Heart right ventricle (tissue), 16 donors: ENCODE measurements at regions not wholly inside any gene's neighbourhood (a gene's known extent, or its start where the extent isn't known, plus 50 kb on each side); places are given as distances from the start of the nearest gene placed in this dataset.

Experiments used
- ATAC-seq, 8 donors: fragments of 200-7000 bp; cut with Tn5 transposase; one replicate each; pipeline ENCODE4 v1.9.1; 2020; ENCODE audit warnings: mild to moderate bottlenecking in 8 of 8, moderate library complexity in 8 of 8, moderate number of reproducible peaks in 1 of 8
- DNase-seq, 2 donors: peaks; one replicate each; pipeline ENCODE4 v3.0.0-alpha.2; 2020
- H3K27ac ChIP-seq, 10 donors: fragments of 200-600 bp; sonication (generic) in 2 of 10; one replicate each; pipeline versions ENCODE4 v1.5.0 to v1.8.0; 2020 to 2022; ENCODE audit warnings: mild to moderate bottlenecking in 3 of 10
- H3K27me3 ChIP-seq, 7 donors: fragments of 200-600 bp; one replicate each; pipeline ENCODE4 v1.8.0; 2021 to 2022; ENCODE audit warnings: mild to moderate bottlenecking in 2 of 7
- H3K36me3 ChIP-seq, 9 donors: fragments of 200-600 bp; sonication (generic) in 1 of 9; one replicate each; pipeline versions ENCODE4 v1.5.0 to v1.8.0; 2020 to 2022; ENCODE audit warnings: mild to moderate bottlenecking in 2 of 9
- H3K4me1 ChIP-seq, 9 donors: fragments of 200-600 bp; sonication (generic) in 1 of 9; one replicate each; pipeline versions ENCODE4 v1.5.0 to v1.8.0; 2020 to 2022; ENCODE audit warnings: mild to moderate bottlenecking in 4 of 9
- H3K4me3 ChIP-seq, 10 donors: fragments of 200-600 bp; sonication (generic) in 2 of 10; one replicate each; pipeline versions ENCODE4 v1.5.0 to v1.8.0; 2020 to 2022; ENCODE audit warnings: mild to moderate bottlenecking in 7 of 10, moderate library complexity in 2 of 10
- H3K9me3 ChIP-seq, 11 donors: fragments of 200-600 bp in 10 of 11; sonication (generic) in 2 of 11; one replicate each; pipeline versions ENCODE4 v1.5.0 to v1.8.0; 2013 to 2022; ENCODE audit warnings: mild to moderate bottlenecking in 2 of 11, control low read depth in 1 of 11, moderate library complexity in 1 of 11
- CTCF ChIP-seq, 9 donors: fragments of 200-600 bp; sonication (generic) in 2 of 9; IDR thresholded peaks; one replicate each; pipeline versions ENCODE4 v1.5.0 to v1.8.0; 2021 to 2022; ENCODE audit warnings: antibody characterized with exemption in 9 of 9, mild to moderate bottlenecking in 5 of 9, moderate library complexity in 1 of 9
- whole genome bisulfite sequencing, 2 donors: extraction: QIAGEN DNeasy Blood & Tissue Kit; methylation state at CpG; one replicate each; pipeline ENCODE4 v1.1.7; 2013; ENCODE audit warnings: inconsistent platforms in 1 of 2; 5-methylcytosine and 5-hydroxymethylcytosine counted together
- intact Hi-C, 10 donors: fragments of 100-400 bp; cut with DNase I; formaldehyde crosslinking; loops; one replicate each; pipeline versions ENCODE4 v1.11.1 to v1.14.2; 2022
- donor health status: Arrhythmogenic right ventricular cardiomyopathy.
- donor health status: ischemic (EF 13 %, LVEDD 7.1; RV severe dilation, severe dysfunction).
- donor health status: healthy with polysubstance abuse.
- donor health status: DM: no; HTN: yes; CAD: no.
- donor health status: DM: no; HTN: no; CAD: no.
- donor health status: ischemic (EF 25% LVEDD 6.9; RV normal size, moderate dysfunction).
- donor health status: ischemic (EF 25% LVEDD 5.7; RV mildly dilated, moderate dysfunction).
- donor health status: healthy.
- donor health status: DM: yes; HTN: yes; CAD: no.
- donor health status: Ischemic cardiomyopathy.
- donor health status: ischemic (EF 35%, LVEDD 5.7; RV mildly dilated, moderate dysfunction).
- donor health status: nonischemic (EF 11% LVEDD 7.7; RV severe dilation, severe dysfunction).
- donor health status: DM: yes; HTN: yes; CAD: no.
- donor health status: PGD.
- donor health status: ischemic (EF 29% LVEDD 5.4; RV normal size, mild dysfunction).
- donor health status: nonischemic (EF 23%, LVEDD 6.1; RV moderate dilation, normal function).

- Histone ChIP-seq H3K27ac (peak overlapping the region in 1 of 10 donors; percentile 33), H3K4me1 (peaks cover 0 to 14% (median 0%) of the 10 kb centered on the region in 9 donors), H3K4me3 (no peak overlapping the region), H3K27me3 (no peaks in the 10 kb centered on the region), H3K36me3 (no peaks in the 10 kb centered on the region), H3K9me3 (no peaks in the 10 kb centered on the region)
- ATAC-seq (no peak), DNase-seq (no peak)
- intact Hi-C loops, result no loop called here
- no peak for TF ChIP-seq CTCF (IDR thresholded peaks at IDR 0.05)
- WGBS, 2 donors, result 62 to 75% methylated on average over 1 of the region's 1 CpG
These were observed 560.5 kb upstream of the MEF2C start for GRCh38 chr5:89443508-89443907.

- Histone ChIP-seq H3K36me3 (no peaks in the 10 kb centered on the region), H3K9me3 (no peaks in the 10 kb centered on the region), H3K4me1 (peaks cover 0 to 20% (median 5%) of the 10 kb centered on the region in 9 donors), H3K27me3 (no peaks in the 10 kb centered on the region), H3K27ac (no peak overlapping the region), H3K4me3 (no peak overlapping the region)
- intact Hi-C loops, result no loop called here
- TF ChIP-seq CTCF (IDR thresholded peaks at IDR 0.05), result no peak
- ATAC-seq, result no peak
- DNase-seq, result no peak
These were observed 559.0 kb upstream of the MEF2C start for GRCh38 chr5:89441965-89442364.

GRCh38 chr5:89440670-89441069, 557.7 kb upstream of the MEF2C start:
- no peak for DNase-seq
- H3K4me3 ChIP-seq, result no peak overlapping the region
- no peaks in the 10 kb centered on the region for H3K27me3 ChIP-seq
- H3K9me3 ChIP-seq, result no peaks in the 10 kb centered on the region
- peak in 2 of 8 donors; percentile 37 to 55 for ATAC-seq
- intact Hi-C loops, result no loop called here
- TF ChIP-seq CTCF (IDR thresholded peaks at IDR 0.05), result no peak
- H3K36me3 ChIP-seq, result no peaks in the 10 kb centered on the region
- H3K4me1 ChIP-seq, result peaks cover 0 to 20% (median 5%) of the 10 kb centered on the region in 9 donors
- 62 to 67% methylated on average over 2 of the region's 2 CpGs for WGBS, 2 donors
- no peak overlapping the region for H3K27ac ChIP-seq

GRCh38 chr5:89437450-89438435, 554.8 kb upstream of the MEF2C start:
- peak in 2 of 8 donors; percentile 39 to 48 for ATAC-seq
- no peaks in the 10 kb centered on the region for H3K36me3 ChIP-seq
- no peaks in the 10 kb centered on the region for H3K9me3 ChIP-seq
- intact Hi-C loops, result no loop called here
- H3K27ac ChIP-seq, result peak overlapping the region in 1 of 10 donors; percentile 2
- H3K4me1 ChIP-seq, result peaks cover 0 to 20% (median 4%) of the 10 kb centered on the region in 9 donors
- no peak for TF ChIP-seq CTCF (IDR thresholded peaks at IDR 0.05)
- H3K4me3 ChIP-seq, result no peak overlapping the region
- H3K27me3 ChIP-seq, result no peaks in the 10 kb centered on the region
- WGBS, 2 donors, result 50 to 54% methylated on average over 4 of the region's 4 CpGs
- DNase-seq, result no peak
